Ectodermal cell (in vitro differentiated cells): ENCODE measurements at regions not wholly inside any gene's neighbourhood (a gene's known extent, or its start where the extent isn't known, plus 50 kb on each side); places are given as distances from the start of the nearest gene placed in this dataset.

Source experiments
- H3K27ac ChIP-seq: 2 replicates; pipeline ENCODE4 v1.7.0; 2013; ENCODE audit warnings: mild to moderate bottlenecking, low read depth, low read length; ENCODE audit not compliant: insufficient read depth, poor library complexity, severe bottlenecking
- H3K27me3 ChIP-seq: 2 replicates; pipeline ENCODE4 v1.7.0; 2013; ENCODE audit warnings: mild to moderate bottlenecking, low read length; ENCODE audit not compliant: insufficient read depth, control insufficient read depth, poor library complexity, severe bottlenecking
- H3K36me3 ChIP-seq: one replicate; pipeline ENCODE4 v1.7.0; 2013; ENCODE audit warnings: low read length; ENCODE audit not compliant: control insufficient read depth, insufficient read depth
- H3K4me1 ChIP-seq: one replicate; pipeline ENCODE4 v1.7.0; 2013; ENCODE audit warnings: low read length; ENCODE audit not compliant: control insufficient read depth, insufficient read depth
- H3K4me3 ChIP-seq: 2 replicates; pipeline ENCODE4 v1.7.0; 2013; ENCODE audit warnings: low read depth, low read length, control low read depth; ENCODE audit not compliant: insufficient read depth
- H3K9me3 ChIP-seq: 2 replicates; pipeline ENCODE4 v1.7.0; 2013; ENCODE audit warnings: mild to moderate bottlenecking, low read length, moderate library complexity; ENCODE audit not compliant: control insufficient read depth
- WGBS, 2 experiments: methylation state at CpG; one replicate each; pipeline ENCODE4 v1.1.7; 2013; ENCODE audit warnings: missing lambda C conversion rate in 2 of 2; 5-methylcytosine and 5-hydroxymethylcytosine counted together

DNA sequence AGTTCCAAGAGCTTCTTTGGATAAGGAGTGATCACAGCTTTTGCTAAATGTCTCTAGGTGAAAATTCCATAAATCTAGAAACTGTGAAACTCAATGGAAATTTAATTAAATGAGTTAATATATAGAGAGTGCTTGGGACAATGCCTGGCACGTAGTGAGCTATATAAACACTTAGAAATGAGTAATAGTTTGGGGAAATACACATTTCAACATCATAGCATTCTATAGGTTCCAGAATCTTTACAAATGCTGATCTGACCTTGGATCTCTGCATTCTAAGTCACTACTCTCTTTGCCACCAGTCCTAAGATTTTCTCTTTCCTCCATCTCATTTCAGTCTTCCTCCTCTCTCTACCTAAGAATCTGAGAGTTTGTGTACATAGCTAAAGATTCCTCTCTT, 175.6 kb downstream of the SOX9 start:
- H3K9me3 ChIP-seq, result no peaks in the 10 kb centered on the region
- no peaks in the 10 kb centered on the region for H3K27me3 ChIP-seq
- no peak overlapping the region for H3K27ac ChIP-seq
- H3K36me3 ChIP-seq, result no peaks in the 10 kb centered on the region
- H3K4me3 ChIP-seq, result no peak overlapping the region
- 86% methylated on average over 1 of the region's 1 CpG; no CpG with 5 or more reads in 1 of the 2 experiments for WGBS, 2 experiments
- H3K4me1 ChIP-seq, result no peaks in the 10 kb centered on the region

- H3K4me1 ChIP-seq, result no peaks in the 10 kb centered on the region
- no peaks in the 10 kb centered on the region for H3K27me3 ChIP-seq
- no peaks in the 10 kb centered on the region for H3K36me3 ChIP-seq
- H3K9me3 ChIP-seq, result no peaks in the 10 kb centered on the region
- H3K4me3 ChIP-seq, result no peak overlapping the region
- WGBS, 2 experiments, result 88 to 91% methylated on average over 9 of the region's 9 CpGs
- no peak overlapping the region for H3K27ac ChIP-seq
Observed at GRCh38 chr17:72297326-72298115, 176.7 kb downstream of the SOX9 start.

DNA sequence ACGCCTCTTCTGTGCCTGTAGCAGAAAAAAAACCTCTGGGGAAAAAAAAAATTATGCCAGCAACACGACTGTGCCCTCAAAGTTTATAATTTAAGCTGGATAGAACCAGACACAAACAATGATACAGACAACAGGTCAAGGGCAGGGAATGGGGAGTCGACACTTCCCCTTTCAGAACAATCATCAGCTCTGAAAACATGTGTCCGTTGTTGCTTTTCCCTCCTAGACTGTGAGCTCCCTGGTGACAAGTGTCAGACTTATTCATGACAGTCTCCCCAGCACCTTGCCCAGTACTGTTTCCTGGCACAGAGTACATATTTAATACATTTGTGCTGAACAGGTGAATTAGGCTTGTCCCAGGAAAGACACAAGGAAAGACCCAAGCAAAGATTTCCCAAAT, 178.3 kb downstream of the SOX9 start:
- no peaks in the 10 kb centered on the region for H3K27me3 ChIP-seq
- WGBS, 2 experiments, result 75 to 88% methylated on average over 4 of the region's 4 CpGs
- H3K4me1 ChIP-seq, result no peaks in the 10 kb centered on the region
- H3K27ac ChIP-seq, result no peak overlapping the region
- H3K36me3 ChIP-seq, result no peaks in the 10 kb centered on the region
- no peaks in the 10 kb centered on the region for H3K9me3 ChIP-seq
- H3K4me3 ChIP-seq, result no peak overlapping the region

DNA sequence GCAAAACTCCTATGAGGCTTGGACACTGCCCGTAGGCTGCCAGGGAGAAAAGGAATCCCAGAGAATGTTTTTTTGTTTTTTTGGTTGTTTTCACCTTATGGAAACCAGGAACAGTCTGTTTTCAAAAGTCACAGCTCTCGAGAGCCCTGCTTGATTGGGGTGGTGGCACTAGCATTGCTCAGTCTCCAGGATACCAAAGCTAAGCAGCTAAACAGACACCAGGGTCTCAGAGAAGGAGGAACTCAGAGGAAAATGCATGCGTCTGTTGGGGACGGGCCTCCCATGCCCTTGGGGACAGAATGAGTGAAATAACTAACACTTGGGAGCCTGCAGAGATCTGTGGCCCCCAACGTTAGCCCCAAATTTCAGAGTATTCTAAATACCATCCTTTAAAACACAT, 178.8 kb downstream of the SOX9 start:
- Histone ChIP-seq H3K9me3 (no peaks in the 10 kb centered on the region), H3K4me1 (no peaks in the 10 kb centered on the region), H3K27me3 (no peaks in the 10 kb centered on the region), H3K27ac (no peak overlapping the region), H3K36me3 (no peaks in the 10 kb centered on the region), H3K4me3 (no peak overlapping the region)
- 73 to 77% methylated on average over 5 of the region's 5 CpGs for whole genome bisulfite sequencing, 2 experiments

DNA sequence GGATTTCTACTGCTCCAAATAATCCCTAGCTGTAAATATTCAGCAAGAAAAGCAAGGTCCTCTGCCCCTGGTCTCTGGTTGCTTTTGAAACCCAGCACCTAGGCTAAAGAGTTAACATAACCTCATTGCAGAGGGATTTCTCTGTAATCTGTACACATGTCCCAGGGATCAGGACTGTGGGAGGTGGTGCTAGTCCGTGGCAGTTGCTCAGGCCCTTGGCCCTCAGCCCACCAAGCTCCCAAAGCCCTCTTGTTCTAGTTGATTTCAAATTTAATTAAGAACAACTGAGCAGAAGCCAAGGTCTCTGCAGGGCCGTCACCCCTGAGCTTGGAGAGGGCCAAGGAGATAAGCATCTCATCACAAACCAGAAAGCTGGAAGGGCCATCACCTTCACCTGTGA, 181.1 kb downstream of the SOX9 start:
- H3K9me3 ChIP-seq, result no peaks in the 10 kb centered on the region
- H3K4me1 ChIP-seq, result peaks cover 7% of the 10 kb centered on the region
- no peaks in the 10 kb centered on the region for H3K36me3 ChIP-seq
- no peak overlapping the region for H3K27ac ChIP-seq
- no peaks in the 10 kb centered on the region for H3K27me3 ChIP-seq
- H3K4me3 ChIP-seq, result no peak overlapping the region
- 89 to 93% methylated on average over 2 of the region's 2 CpGs for whole genome bisulfite sequencing, 2 experiments

DNA sequence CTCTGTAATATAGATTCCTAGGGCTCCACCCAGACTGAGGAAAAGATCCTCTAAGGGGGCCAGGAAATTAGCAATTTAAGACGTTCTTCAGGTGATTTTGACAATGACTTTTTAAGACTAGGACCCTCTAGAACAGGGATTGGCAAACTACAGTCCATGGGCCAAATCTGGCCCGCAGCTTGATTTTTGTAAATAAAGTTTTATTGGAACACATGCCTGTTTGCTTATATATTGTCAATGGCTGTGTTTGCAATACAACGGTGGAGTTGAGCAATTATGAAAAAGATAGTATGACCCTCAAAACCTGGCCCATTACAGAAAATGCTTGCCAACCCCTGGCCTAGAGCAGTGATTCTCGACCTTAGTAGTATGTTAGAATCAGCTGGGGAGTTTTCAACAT, 181.9 kb downstream of the SOX9 start:
- WGBS, 2 experiments, result 93 to 94% methylated on average over 4 of the region's 4 CpGs
- no peaks in the 10 kb centered on the region for H3K27me3 ChIP-seq
- no peaks in the 10 kb centered on the region for H3K9me3 ChIP-seq
- no peak overlapping the region for H3K27ac ChIP-seq
- H3K4me1 ChIP-seq, result peaks cover 7% of the 10 kb centered on the region
- H3K4me3 ChIP-seq, result no peak overlapping the region
- no peaks in the 10 kb centered on the region for H3K36me3 ChIP-seq

GRCh38 chr17:72303787-72304733, 183.2 kb downstream of the SOX9 start:
- Histone ChIP-seq H3K27me3 (no peaks in the 10 kb centered on the region), H3K9me3 (no peaks in the 10 kb centered on the region), H3K4me3 (no peak overlapping the region), H3K4me1 (peaks cover 7% of the 10 kb centered on the region), H3K36me3 (no peaks in the 10 kb centered on the region), H3K27ac (no peak overlapping the region)
- 91 to 94% methylated on average over 8 of the region's 8 CpGs for WGBS, 2 experiments

GRCh38 chr17:72304859-72305258, 184.0 kb downstream of the SOX9 start:
- WGBS, 2 experiments, result 91 to 93% methylated on average over 10 of the region's 10 CpGs
- H3K27me3 ChIP-seq, result no peaks in the 10 kb centered on the region
- H3K4me1 ChIP-seq, result peaks cover 7% of the 10 kb centered on the region
- H3K27ac ChIP-seq, result no peak overlapping the region
- H3K4me3 ChIP-seq, result no peak overlapping the region
- H3K9me3 ChIP-seq, result no peaks in the 10 kb centered on the region
- H3K36me3 ChIP-seq, result no peaks in the 10 kb centered on the region

- H3K27me3 ChIP-seq, result no peaks in the 10 kb centered on the region
- peaks cover 7% of the 10 kb centered on the region for H3K4me1 ChIP-seq
- no peak overlapping the region for H3K27ac ChIP-seq
- no peak overlapping the region for H3K4me3 ChIP-seq
- H3K36me3 ChIP-seq, result no peaks in the 10 kb centered on the region
- no peaks in the 10 kb centered on the region for H3K9me3 ChIP-seq
- 81 to 82% methylated on average over 5 to 6 of the region's 6 CpGs for WGBS, 2 experiments
Observed at GRCh38 chr17:72305472-72305871, 184.7 kb downstream of the SOX9 start.

DNA sequence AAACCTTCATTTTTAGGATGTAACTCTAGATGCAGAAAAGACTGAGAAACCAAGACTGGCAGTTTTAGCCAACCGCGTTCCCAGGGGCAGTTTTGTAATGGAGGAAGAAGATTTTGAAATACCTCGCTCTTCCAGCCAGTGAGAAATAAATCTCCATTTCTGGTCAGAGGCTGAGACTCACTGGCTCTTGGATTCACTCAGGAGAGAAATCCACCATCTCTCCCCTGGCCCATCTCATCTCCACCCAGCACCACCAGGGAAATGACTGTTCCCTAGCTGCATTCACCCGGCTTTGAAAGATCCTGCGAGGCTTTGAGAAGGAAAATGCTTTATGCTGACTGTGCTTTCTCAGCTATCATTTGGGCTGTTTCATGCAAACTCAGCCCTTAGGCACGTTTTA, 185.2 kb downstream of the SOX9 start:
- no peak overlapping the region for H3K4me3 ChIP-seq
- H3K4me1 ChIP-seq, result peaks cover 7% of the 10 kb centered on the region
- no peaks in the 10 kb centered on the region for H3K36me3 ChIP-seq
- WGBS, 2 experiments, result 79 to 84% methylated on average over 6 of the region's 6 CpGs
- no peak overlapping the region for H3K27ac ChIP-seq
- no peaks in the 10 kb centered on the region for H3K27me3 ChIP-seq
- H3K9me3 ChIP-seq, result no peaks in the 10 kb centered on the region
